Neural cell (in vitro differentiated cells): ENCODE measurements at regions not wholly inside any gene's neighbourhood (a gene's known extent, or its start where the extent isn't known, plus 50 kb on each side); places are given as distances from the start of the nearest gene placed in this dataset.

Experiments
- H2AFZ ChIP-seq: fragments of 200-600, 300-800 bp; sonication (generic), shearing (Covaris generic); 2 replicates; pipeline ENCODE4 v1.6.0; 2014; ENCODE audit warnings: low read depth, mild to moderate bottlenecking, antibody characterized with exemption, low read length, moderate library complexity
- H3F3A ChIP-seq: fragments of 200-600 bp; shearing (Covaris generic); 2 replicates; pipeline ENCODE4 v1.6.1; 2016; ENCODE audit warnings: mild to moderate bottlenecking, moderate library complexity, mixed read lengths, antibody characterized with exemption, low read length; ENCODE audit not compliant: insufficient read depth, poor library complexity, severe bottlenecking
- H3K27ac ChIP-seq: fragments of 200-600, 300-800 bp; sonication (generic), shearing (Covaris generic); 2 replicates; pipeline ENCODE4 v1.5.1; 2014; ENCODE audit warnings: mild to moderate bottlenecking, low read length, moderate library complexity
- H3K27me3 ChIP-seq: fragments of 300-800, 200-600 bp; sonication (generic), shearing (Covaris generic); 2 replicates; pipeline ENCODE4 v1.6.0; 2014; ENCODE audit warnings: mild to moderate bottlenecking, low read depth, low read length, moderate library complexity; ENCODE audit not compliant: insufficient read depth
- H3K36me3 ChIP-seq: fragments of 300-800, 200-600 bp; sonication (generic), shearing (Covaris generic); 2 replicates; pipeline ENCODE4 v1.5.1; 2014; ENCODE audit warnings: mild to moderate bottlenecking, antibody characterized with exemption, low read length, moderate library complexity; ENCODE audit not compliant: insufficient read depth
- H3K4me2 ChIP-seq: fragments of 300-800, 200-600 bp; sonication (generic), shearing (Covaris generic); 2 replicates; pipeline ENCODE4 v1.6.0; 2014; ENCODE audit warnings: mild to moderate bottlenecking, low read length
- H3K4me3 ChIP-seq: fragments of 300-800, 200-600 bp; sonication (generic), shearing (Covaris generic); 2 replicates; pipeline ENCODE4 v1.5.1; 2014; ENCODE audit warnings: mild to moderate bottlenecking, low read length, moderate library complexity
- H3K79me2 ChIP-seq: fragments of 200-600 bp; shearing (Covaris generic); replicated peaks from 2 replicates; pipeline ENCODE4 v1.6.0; 2014; ENCODE audit warnings: mild to moderate bottlenecking, low read length, moderate library complexity; ENCODE audit not compliant: insufficient read depth
- H3K9ac ChIP-seq: fragments of 300-800, 200-600 bp; sonication (generic), shearing (Covaris generic); 2 replicates; pipeline ENCODE4 v1.6.1; 2016; ENCODE audit warnings: mild to moderate bottlenecking, low read length, mixed read lengths
- H3K9me2 ChIP-seq: fragments of 200-600 bp; shearing (Covaris generic); 2 replicates; pipeline ENCODE4 v1.6.1; 2016; ENCODE audit warnings: mild to moderate bottlenecking, low read length, mixed read lengths; ENCODE audit not compliant: insufficient read depth
- H3K9me3 ChIP-seq: fragments of 200-600, 300-800 bp; sonication (generic), shearing (Covaris generic); 2 replicates; pipeline ENCODE4 v1.6.1; 2016; ENCODE audit warnings: mild to moderate bottlenecking, mixed run types, low read length, moderate library complexity, mixed read lengths
- H4K20me1 ChIP-seq: fragments of 200-600 bp; shearing (Covaris generic); 2 replicates; pipeline ENCODE4 v1.6.1; 2016; ENCODE audit warnings: mild to moderate bottlenecking, mixed run types; ENCODE audit not compliant: insufficient read depth
- EP300 ChIP-seq: fragments of 450-650 bp; conservative IDR thresholded peaks from 2 replicates; pipeline ENCODE4 v1.6.1; 2014; ENCODE audit warnings: antibody characterized with exemption, mild to moderate bottlenecking, moderate library complexity; ENCODE audit not compliant: poor library complexity, severe bottlenecking
- EZH2 ChIP-seq: fragments of 200-600, 300-800 bp; shearing (Covaris generic), sonication (generic); IDR thresholded peaks from 2 replicates; pipeline ENCODE4 v1.6.1; 2014; ENCODE audit warnings: antibody characterized with exemption, low read length, borderline replicate concordance, mild to moderate bottlenecking; ENCODE audit not compliant: insufficient read depth, poor library complexity, severe bottlenecking
- MXI1 ChIP-seq: fragments of 450-650 bp; conservative IDR thresholded peaks from 2 replicates; pipeline ENCODE4 v1.6.1; 2014; ENCODE audit warnings: antibody characterized with exemption, mild to moderate bottlenecking; ENCODE audit not compliant: poor library complexity, severe bottlenecking
- POLR2AphosphoS5 ChIP-seq: IDR thresholded peaks from 2 replicates; pipeline ENCODE4 v1.6.1; 2012
- RAD21 ChIP-seq: fragments of 450-650 bp; conservative IDR thresholded peaks from 2 replicates; pipeline ENCODE4 v1.6.1; 2014; ENCODE audit warnings: antibody characterized with exemption, mild to moderate bottlenecking, moderate library complexity
- SMC3 ChIP-seq: fragments of 450-650 bp; conservative IDR thresholded peaks from 2 replicates; pipeline ENCODE4 v1.6.1; 2014; ENCODE audit warnings: antibody characterized with exemption, mild to moderate bottlenecking, moderate library complexity; ENCODE audit not compliant: poor library complexity
- TAF1 ChIP-seq: IDR thresholded peaks from 2 replicates; pipeline ENCODE4 v1.6.1; 2012; ENCODE audit warnings: low read depth
- TF ChIP-seq, protein P1 (sequence below): fragments of 450-650 bp; IDR thresholded peaks from 2 replicates; pipeline ENCODE4 v1.5.1; 2014; ENCODE audit warnings: antibody characterized with exemption, mild to moderate bottlenecking, moderate library complexity; ENCODE audit not compliant: poor library complexity, severe bottlenecking
- TF ChIP-seq, protein P2 (sequence below): IDR thresholded peaks from 2 replicates; pipeline ENCODE4 v1.6.1; 2012; ENCODE audit warnings: borderline replicate concordance

DNA sequence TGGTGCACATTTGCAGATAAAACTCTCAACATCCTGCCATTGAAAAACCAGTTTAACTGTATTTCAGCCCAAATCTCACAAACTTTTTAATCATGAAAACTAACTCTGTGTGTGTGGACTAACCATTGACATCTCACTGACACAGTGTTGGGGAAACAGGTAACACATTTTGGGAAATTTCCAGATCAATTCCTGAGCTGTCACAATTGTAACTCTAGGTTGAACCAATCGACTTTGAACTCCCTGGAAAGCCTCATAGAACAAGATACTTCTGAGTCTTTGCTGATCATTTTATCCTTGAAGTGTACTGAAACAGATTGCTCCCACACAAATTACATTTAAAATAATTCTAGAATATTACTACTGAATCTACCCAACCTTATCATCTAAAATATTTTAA, 667.9 kb upstream of the NR2F2 start:
- no peaks in the 10 kb centered on the region for H3K27me3 ChIP-seq
- no peaks in the 10 kb centered on the region for H3K9me3 ChIP-seq
- H3K9ac ChIP-seq, result no peak overlapping the region
- no peaks in the 10 kb centered on the region for H3F3A ChIP-seq
- H3K4me3 ChIP-seq, result no peak overlapping the region
- no peak overlapping the region for H3K27ac ChIP-seq
- H3K4me2 ChIP-seq, result no peak overlapping the region
- no peaks in the 10 kb centered on the region for H3K79me2 ChIP-seq
- H3K9me2 ChIP-seq, result no peaks in the 10 kb centered on the region
- H3K36me3 ChIP-seq, result no peaks in the 10 kb centered on the region
- TF ChIP-seq POLR2AphosphoS5, result no peak
- TF ChIP-seq RAD21, result no peak
- TF ChIP-seq EP300, result no peak
- no peak for TF ChIP-seq SMC3
- TF ChIP-seq, protein P1, sequence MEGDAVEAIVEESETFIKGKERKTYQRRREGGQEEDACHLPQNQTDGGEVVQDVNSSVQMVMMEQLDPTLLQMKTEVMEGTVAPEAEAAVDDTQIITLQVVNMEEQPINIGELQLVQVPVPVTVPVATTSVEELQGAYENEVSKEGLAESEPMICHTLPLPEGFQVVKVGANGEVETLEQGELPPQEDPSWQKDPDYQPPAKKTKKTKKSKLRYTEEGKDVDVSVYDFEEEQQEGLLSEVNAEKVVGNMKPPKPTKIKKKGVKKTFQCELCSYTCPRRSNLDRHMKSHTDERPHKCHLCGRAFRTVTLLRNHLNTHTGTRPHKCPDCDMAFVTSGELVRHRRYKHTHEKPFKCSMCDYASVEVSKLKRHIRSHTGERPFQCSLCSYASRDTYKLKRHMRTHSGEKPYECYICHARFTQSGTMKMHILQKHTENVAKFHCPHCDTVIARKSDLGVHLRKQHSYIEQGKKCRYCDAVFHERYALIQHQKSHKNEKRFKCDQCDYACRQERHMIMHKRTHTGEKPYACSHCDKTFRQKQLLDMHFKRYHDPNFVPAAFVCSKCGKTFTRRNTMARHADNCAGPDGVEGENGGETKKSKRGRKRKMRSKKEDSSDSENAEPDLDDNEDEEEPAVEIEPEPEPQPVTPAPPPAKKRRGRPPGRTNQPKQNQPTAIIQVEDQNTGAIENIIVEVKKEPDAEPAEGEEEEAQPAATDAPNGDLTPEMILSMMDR, result no peak
- no peak for TF ChIP-seq TAF1
- no peak for TF ChIP-seq MXI1
- TF ChIP-seq, protein P2, sequence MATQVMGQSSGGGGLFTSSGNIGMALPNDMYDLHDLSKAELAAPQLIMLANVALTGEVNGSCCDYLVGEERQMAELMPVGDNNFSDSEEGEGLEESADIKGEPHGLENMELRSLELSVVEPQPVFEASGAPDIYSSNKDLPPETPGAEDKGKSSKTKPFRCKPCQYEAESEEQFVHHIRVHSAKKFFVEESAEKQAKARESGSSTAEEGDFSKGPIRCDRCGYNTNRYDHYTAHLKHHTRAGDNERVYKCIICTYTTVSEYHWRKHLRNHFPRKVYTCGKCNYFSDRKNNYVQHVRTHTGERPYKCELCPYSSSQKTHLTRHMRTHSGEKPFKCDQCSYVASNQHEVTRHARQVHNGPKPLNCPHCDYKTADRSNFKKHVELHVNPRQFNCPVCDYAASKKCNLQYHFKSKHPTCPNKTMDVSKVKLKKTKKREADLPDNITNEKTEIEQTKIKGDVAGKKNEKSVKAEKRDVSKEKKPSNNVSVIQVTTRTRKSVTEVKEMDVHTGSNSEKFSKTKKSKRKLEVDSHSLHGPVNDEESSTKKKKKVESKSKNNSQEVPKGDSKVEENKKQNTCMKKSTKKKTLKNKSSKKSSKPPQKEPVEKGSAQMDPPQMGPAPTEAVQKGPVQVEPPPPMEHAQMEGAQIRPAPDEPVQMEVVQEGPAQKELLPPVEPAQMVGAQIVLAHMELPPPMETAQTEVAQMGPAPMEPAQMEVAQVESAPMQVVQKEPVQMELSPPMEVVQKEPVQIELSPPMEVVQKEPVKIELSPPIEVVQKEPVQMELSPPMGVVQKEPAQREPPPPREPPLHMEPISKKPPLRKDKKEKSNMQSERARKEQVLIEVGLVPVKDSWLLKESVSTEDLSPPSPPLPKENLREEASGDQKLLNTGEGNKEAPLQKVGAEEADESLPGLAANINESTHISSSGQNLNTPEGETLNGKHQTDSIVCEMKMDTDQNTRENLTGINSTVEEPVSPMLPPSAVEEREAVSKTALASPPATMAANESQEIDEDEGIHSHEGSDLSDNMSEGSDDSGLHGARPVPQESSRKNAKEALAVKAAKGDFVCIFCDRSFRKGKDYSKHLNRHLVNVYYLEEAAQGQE, result no peak
- no peak overlapping the region for H2AFZ ChIP-seq
- no peaks in the 10 kb centered on the region for H4K20me1 ChIP-seq

DNA sequence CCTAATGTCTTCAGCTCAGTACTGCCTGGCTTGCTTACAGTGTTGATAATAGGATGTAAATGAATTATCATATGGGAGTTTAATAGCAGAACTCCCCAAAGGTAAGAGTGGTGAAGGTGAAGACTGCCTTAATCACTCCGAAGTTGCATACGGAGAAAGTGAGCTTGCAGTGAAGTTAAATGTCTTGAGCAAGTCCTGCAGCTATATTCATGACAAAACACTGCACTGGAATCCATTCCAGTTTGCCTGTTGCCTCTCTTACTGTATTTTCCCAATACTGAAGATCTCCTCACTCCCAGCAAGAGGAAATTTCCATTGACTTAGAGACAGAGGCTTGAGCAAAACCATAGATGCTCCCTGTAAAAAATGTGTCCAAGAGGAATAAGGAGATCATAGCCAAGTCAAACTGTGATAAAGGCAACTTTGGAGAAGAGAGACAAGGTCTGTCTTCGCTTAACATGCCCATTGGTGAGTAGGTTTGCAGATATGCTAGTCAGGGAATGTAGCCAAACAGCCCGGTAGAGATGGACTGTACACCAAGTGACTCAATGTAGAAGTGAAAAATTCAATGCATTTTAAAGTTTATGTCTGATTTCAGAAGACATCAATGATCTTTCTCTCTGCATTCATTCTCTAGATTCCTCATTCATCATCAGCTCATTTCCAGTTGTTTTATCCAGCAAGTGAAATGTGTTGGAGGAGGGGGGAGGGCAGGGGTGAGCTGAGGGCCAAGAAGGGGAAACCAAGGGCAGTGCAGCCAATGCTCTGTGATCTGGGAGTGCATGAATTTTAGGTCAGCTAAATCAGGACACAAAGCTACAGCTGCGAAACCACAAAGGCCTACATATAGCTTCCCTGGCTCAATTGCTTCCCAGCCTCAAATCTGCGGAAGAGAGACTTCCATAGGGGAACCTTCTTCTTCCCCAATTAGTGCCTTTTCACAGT, 667.1 kb upstream of the NR2F2 start:
- Histone ChIP-seq H4K20me1 (no peaks in the 10 kb centered on the region), H3K27me3 (no peaks in the 10 kb centered on the region), H3K79me2 (no peaks in the 10 kb centered on the region), H3K4me3 (no peak overlapping the region), H3K27ac (no peak overlapping the region), H3K9me2 (no peaks in the 10 kb centered on the region), H3K9me3 (no peaks in the 10 kb centered on the region), H3F3A (no peaks in the 10 kb centered on the region), H3K36me3 (no peaks in the 10 kb centered on the region), H3K4me2 (no peak overlapping the region), H3K9ac (no peak overlapping the region), H2AFZ (no peak overlapping the region)
- TF ChIP-seq SMC3, result no peak
- no peak for TF ChIP-seq RAD21
- no peak for TF ChIP-seq POLR2AphosphoS5
- TF ChIP-seq, protein P1, result no peak
- TF ChIP-seq MXI1, result no peak
- TF ChIP-seq, protein P2, result no peak
- TF ChIP-seq EZH2, result no peak
- no peak for TF ChIP-seq EP300
